Ishikawa (cell line): ENCODE measurements at regions not wholly inside any gene's neighbourhood (a gene's known extent, or its start where the extent isn't known, plus 50 kb on each side); places are given as distances from the start of the nearest gene placed in this dataset.

ENCODE experiments used
- CEBPB ChIP-seq: IDR thresholded peaks from 2 replicates; pipeline ENCODE4 v1.6.1; 2012
- CREB1 ChIP-seq: IDR thresholded peaks from 2 replicates; pipeline ENCODE4 v1.6.1; 2012; ENCODE audit warnings: low read depth
- EGR1 ChIP-seq: IDR thresholded peaks from 2 replicates; pipeline ENCODE4 v1.6.1; 2012
- EP300 ChIP-seq: IDR thresholded peaks from 2 replicates; pipeline ENCODE4 v1.6.1; 2012; ENCODE audit warnings: borderline replicate concordance
- FOXM1 ChIP-seq: IDR thresholded peaks from 2 replicates; pipeline ENCODE4 v1.6.1; 2012; ENCODE audit warnings: low read depth, borderline replicate concordance
- NFIC ChIP-seq: IDR thresholded peaks from 2 replicates; pipeline ENCODE4 v1.6.1; 2012
- RAD21 ChIP-seq: IDR thresholded peaks from 2 replicates; pipeline ENCODE4 v1.6.1; 2012; ENCODE audit warnings: low read depth
- TAF1 ChIP-seq: IDR thresholded peaks from 2 replicates; pipeline ENCODE4 v1.6.1; 2012; ENCODE audit warnings: low read depth, mild to moderate bottlenecking
- TCF12 ChIP-seq: IDR thresholded peaks from 2 replicates; pipeline ENCODE4 v1.6.1; 2012; ENCODE audit warnings: low read depth
- TEAD4 ChIP-seq: IDR thresholded peaks from 2 replicates; pipeline ENCODE4 v1.6.1; 2012
- YY1 ChIP-seq: IDR thresholded peaks from 2 replicates; pipeline ENCODE4 v1.6.1; 2012; ENCODE audit warnings: low read depth
- ZBTB7A ChIP-seq: IDR thresholded peaks from 2 replicates; pipeline ENCODE4 v1.6.1; 2012; ENCODE audit warnings: low read depth
- TF ChIP-seq, protein P1 (sequence below): IDR thresholded peaks from 2 replicates; pipeline ENCODE4 v1.6.1; 2012
- TF ChIP-seq, protein P2 (sequence below): IDR thresholded peaks from 2 replicates; pipeline ENCODE4 v1.6.1; 2012; ENCODE audit warnings: low read depth, mild to moderate bottlenecking
- TF ChIP-seq, protein P3 (sequence below): IDR thresholded peaks from 2 replicates; pipeline ENCODE4 v1.6.1; 2012

DNA sequence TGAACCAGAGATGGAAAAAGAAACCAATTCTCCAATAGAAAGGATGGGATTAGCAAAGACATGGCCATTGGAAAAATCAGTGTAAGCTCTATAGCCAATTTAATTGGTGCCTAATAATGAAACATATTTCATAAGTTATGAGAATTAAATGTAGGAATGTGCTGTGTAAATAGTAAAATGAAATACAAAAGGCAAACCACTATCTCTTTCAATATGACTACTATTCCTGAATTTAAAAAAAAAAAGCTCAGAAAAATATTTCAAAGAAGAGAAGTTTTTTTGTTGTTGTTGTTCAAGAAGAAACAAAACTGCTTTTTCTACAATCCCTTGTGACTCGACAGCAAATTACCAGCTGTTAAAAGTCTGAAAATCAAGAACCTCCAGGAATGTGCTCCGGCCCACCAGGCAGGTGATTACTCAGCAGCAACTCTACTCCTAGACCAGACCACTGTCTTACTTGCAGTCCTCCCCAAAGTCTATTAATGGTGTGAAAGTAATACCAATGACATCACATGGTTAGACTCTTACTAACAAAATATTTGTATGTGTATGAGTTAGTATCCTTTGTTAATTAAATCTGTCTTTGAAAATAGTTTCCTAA is 362.4 kb downstream of the KCTD12 start:
- TF ChIP-seq CREB1 (no peak), TAF1 (no peak), EGR1 (no peak), EP300 (no peak)

DNA sequence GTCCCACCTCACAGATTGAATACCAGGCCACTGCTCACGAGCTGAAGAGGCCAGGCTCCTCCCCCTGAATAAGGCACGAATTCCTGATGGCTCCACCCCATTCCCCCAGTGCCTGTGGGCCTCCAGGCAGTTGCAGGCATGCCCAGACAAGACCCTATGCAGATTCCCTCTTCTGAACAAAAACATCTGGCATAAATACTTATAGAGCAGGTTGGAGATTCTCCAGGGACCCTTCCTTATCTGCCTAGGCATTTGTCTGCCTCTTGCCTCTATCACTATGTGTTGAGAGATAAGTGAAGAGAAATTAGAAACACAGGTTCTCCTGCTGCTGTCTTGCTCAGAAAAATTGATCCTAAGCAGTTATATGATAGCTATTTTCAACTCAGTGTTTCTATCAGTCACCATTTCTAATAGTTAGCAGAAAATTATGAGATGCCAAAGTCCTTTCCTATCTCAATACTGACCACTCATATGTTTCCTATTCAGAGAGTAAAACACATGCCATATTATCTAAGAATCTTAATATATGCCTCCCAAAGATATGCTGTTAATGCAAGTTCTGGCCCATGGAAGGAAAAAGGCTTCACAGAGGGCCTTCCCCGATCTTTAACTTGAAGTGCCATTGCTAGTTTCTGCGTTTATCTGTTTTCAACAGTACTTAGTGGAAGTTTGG is 364.0 kb downstream of the KCTD12 start:
- TF ChIP-seq CEBPB (no peak), ZBTB7A (no peak), YY1 (no peak), NFIC (no peak), FOXM1 (no peak), CREB1 (no peak), TCF12 (no peak), EGR1 (no peak), RAD21 (no peak), EP300 (no peak)
- TF ChIP-seq, protein P1, sequence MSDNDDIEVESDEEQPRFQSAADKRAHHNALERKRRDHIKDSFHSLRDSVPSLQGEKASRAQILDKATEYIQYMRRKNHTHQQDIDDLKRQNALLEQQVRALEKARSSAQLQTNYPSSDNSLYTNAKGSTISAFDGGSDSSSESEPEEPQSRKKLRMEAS, result no peak

DNA sequence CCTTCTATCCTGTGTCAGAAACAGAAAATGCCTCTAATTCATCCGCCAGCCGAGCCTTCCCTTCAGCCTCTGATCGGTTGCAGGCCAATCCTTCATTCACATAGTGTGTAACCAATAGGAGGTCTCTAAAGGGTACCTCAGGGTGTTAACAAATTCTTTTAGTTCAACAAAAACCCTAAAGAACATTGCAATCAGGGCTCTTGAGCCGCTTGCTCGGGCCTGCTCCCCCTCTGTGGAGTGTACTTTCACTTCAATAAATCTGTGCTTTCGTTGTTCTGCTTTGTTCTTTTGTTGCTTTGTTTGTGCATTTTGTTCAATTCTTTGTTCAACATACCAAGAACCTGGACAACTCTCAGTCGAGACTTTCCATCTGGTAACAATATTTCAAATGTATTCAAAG is 366.5 kb downstream of the KCTD12 start:
- TF ChIP-seq EGR1 (no peak), NFIC (no peak), YY1 (no peak), CREB1 (no peak), TAF1 (no peak), CEBPB (no peak), TEAD4 (no peak), ZBTB7A (no peak), EP300 (no peak), FOXM1 (no peak), RAD21 (no peak), TCF12 (no peak)
- TF ChIP-seq, protein P1, result no peak
- TF ChIP-seq, protein P2, sequence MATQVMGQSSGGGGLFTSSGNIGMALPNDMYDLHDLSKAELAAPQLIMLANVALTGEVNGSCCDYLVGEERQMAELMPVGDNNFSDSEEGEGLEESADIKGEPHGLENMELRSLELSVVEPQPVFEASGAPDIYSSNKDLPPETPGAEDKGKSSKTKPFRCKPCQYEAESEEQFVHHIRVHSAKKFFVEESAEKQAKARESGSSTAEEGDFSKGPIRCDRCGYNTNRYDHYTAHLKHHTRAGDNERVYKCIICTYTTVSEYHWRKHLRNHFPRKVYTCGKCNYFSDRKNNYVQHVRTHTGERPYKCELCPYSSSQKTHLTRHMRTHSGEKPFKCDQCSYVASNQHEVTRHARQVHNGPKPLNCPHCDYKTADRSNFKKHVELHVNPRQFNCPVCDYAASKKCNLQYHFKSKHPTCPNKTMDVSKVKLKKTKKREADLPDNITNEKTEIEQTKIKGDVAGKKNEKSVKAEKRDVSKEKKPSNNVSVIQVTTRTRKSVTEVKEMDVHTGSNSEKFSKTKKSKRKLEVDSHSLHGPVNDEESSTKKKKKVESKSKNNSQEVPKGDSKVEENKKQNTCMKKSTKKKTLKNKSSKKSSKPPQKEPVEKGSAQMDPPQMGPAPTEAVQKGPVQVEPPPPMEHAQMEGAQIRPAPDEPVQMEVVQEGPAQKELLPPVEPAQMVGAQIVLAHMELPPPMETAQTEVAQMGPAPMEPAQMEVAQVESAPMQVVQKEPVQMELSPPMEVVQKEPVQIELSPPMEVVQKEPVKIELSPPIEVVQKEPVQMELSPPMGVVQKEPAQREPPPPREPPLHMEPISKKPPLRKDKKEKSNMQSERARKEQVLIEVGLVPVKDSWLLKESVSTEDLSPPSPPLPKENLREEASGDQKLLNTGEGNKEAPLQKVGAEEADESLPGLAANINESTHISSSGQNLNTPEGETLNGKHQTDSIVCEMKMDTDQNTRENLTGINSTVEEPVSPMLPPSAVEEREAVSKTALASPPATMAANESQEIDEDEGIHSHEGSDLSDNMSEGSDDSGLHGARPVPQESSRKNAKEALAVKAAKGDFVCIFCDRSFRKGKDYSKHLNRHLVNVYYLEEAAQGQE, result no peak
- TF ChIP-seq, protein P3, sequence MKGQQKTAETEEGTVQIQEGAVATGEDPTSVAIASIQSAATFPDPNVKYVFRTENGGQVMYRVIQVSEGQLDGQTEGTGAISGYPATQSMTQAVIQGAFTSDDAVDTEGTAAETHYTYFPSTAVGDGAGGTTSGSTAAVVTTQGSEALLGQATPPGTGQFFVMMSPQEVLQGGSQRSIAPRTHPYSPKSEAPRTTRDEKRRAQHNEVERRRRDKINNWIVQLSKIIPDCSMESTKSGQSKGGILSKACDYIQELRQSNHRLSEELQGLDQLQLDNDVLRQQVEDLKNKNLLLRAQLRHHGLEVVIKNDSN, result no peak

DNA sequence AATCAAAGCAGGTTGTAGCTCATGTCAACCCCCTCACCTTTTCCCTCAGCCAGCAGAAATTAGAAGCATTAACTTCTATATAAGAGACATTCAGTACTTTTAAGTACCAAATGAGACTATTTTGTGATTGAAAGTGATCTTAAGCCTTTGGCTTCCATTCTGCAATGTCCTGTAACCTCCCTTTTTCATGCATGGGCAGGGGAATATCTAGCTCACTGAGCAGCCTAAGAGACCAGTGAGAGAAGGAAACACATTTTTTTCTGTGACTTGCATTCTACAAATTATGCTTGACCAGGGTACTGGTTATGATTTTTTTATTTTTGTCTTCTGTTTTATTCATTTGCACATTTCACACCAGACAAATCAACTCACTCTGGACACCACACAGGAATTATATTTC is 369.6 kb downstream of the KCTD12 start:
- TF ChIP-seq CREB1, result no peak
- TF ChIP-seq TEAD4, result no peak
- TF ChIP-seq, protein P3, result no peak
- no peak for TF ChIP-seq ZBTB7A
- no peak for TF ChIP-seq RAD21
- TF ChIP-seq FOXM1, result no peak
- no peak for TF ChIP-seq CEBPB
- no peak for TF ChIP-seq TAF1
- TF ChIP-seq TCF12, result no peak
- no peak for TF ChIP-seq YY1
- TF ChIP-seq NFIC, result no peak
- TF ChIP-seq EGR1, result no peak
- no peak for TF ChIP-seq EP300
- TF ChIP-seq, protein P1, result no peak
- TF ChIP-seq, protein P2, result no peak

DNA sequence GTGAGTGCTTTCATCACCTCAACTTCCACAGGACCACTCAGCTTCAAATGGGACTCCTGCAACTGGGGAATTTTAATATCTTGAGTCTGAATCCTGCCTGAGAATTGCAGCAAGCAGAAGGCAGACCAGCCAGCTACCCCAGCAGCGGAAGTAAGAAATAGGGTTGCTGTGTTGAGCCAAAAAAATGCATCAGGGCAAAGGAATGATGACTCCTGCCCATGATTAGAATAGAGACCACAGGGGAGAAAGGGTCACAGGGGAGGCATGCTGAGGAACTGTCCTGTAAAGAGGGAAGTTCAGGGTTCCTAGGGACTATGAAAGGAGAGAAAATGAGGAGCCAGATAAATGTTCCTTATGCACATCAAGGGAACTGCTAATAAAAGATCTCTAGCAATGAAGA is 370.2 kb downstream of the KCTD12 start:
- no peak for TF ChIP-seq EGR1
- TF ChIP-seq TEAD4, result no peak
- no peak for TF ChIP-seq TAF1
- TF ChIP-seq RAD21, result no peak
- no peak for TF ChIP-seq NFIC
- no peak for TF ChIP-seq CREB1
- TF ChIP-seq, protein P2, result no peak
- TF ChIP-seq, protein P3, result no peak
- TF ChIP-seq ZBTB7A, result no peak
- TF ChIP-seq CEBPB, result no peak
- TF ChIP-seq FOXM1, result no peak
- no peak for TF ChIP-seq EP300
- TF ChIP-seq TCF12, result no peak
- no peak for TF ChIP-seq YY1
- TF ChIP-seq, protein P1, result no peak
